Right cardiac atrium (tissue), 5 donors: ENCODE measurements at regions not wholly inside any gene's neighbourhood (a gene's known extent, or its start where the extent isn't known, plus 50 kb on each side); places are given as distances from the start of the nearest gene placed in this dataset.

Source experiments
- ATAC-seq, 2 donors: fragments of 200-7000 bp; cut with Tn5 transposase; one replicate each; pipeline versions ENCODE4 v1.8.0 to v1.9.1; 2020; ENCODE audit warnings: moderate library complexity in 2 of 2, mild to moderate bottlenecking in 1 of 2
- DNase-seq, 3 donors: peaks; one replicate each; pipeline ENCODE4 v3.0.0-alpha.2; 2020
- H3K27ac ChIP-seq: one replicate; pipeline ENCODE4 v1.5.1; 2013; ENCODE audit warnings: mild to moderate bottlenecking, low read length, control low read depth, moderate library complexity
- H3K27me3 ChIP-seq: one replicate; pipeline ENCODE4 v1.6.1; 2013; ENCODE audit not compliant: control insufficient read depth, insufficient read depth
- H3K4me1 ChIP-seq: one replicate; pipeline ENCODE4 v1.6.1; 2013; ENCODE audit warnings: low read length; ENCODE audit not compliant: control insufficient read depth, insufficient read depth
- H3K4me3 ChIP-seq: one replicate; pipeline ENCODE4 v1.5.1; 2013; ENCODE audit warnings: low read length, control low read depth
- H3K9me3 ChIP-seq: one replicate; pipeline ENCODE4 v1.6.1; 2013; ENCODE audit warnings: low read length; ENCODE audit not compliant: control insufficient read depth
- WGBS: extraction: QIAGEN DNeasy Blood & Tissue Kit; methylation state at CpG from one replicate; pipeline ENCODE4 v1.1.7; 2013; 5-methylcytosine and 5-hydroxymethylcytosine counted together
- intact Hi-C, 4 donors: fragments of 100-400 bp; cut with DNase I; formaldehyde crosslinking; loops; one replicate each; pipeline versions ENCODE4 v1.11.0 to v1.14.0; 2022 to 2023
- donor health status: healthy with polysubstance abuse.
- donor health status: DM: no; HTN: yes; CAD: no.
- donor health status: DM: no; HTN: no; CAD: no.
- donor health status: DM: no; HTN: yes; CAD: no; lungs with severe emphysema.
- donor health status: DM: yes; HTN: yes; CAD: no.

GRCh38 chr1:198472997-198473396, 67.5 kb downstream of the ATP6V1G3 start:
- Histone ChIP-seq H3K4me3 (no peak overlapping the region), H3K9me3 (no peaks in the 10 kb centered on the region), H3K27ac (no peak overlapping the region), H3K27me3 (no peaks in the 10 kb centered on the region), H3K4me1 (no peaks in the 10 kb centered on the region)
- intact Hi-C loops, result no loop called here
- no peak for DNase-seq
- WGBS, result 86% methylated on average over 2 of the region's 2 CpGs
- no peak for ATAC-seq

GRCh38 chr1:198472119-198472518, 68.4 kb downstream of the ATP6V1G3 start:
- Histone ChIP-seq H3K27me3 (no peaks in the 10 kb centered on the region), H3K27ac (no peak overlapping the region), H3K9me3 (no peaks in the 10 kb centered on the region), H3K4me1 (no peaks in the 10 kb centered on the region), H3K4me3 (no peak overlapping the region)
- intact Hi-C loops, result no loop called here
- DNase-seq (no peak), ATAC-seq (no peak)
- WGBS, result 76% methylated on average over 1 of the region's 1 CpG

GRCh38 chr1:198467907-198468306, 72.6 kb downstream of the ATP6V1G3 start:
- WGBS, result 97% methylated on average over 2 of the region's 2 CpGs
- H3K27ac ChIP-seq, result no peak overlapping the region
- no peak overlapping the region for H3K4me3 ChIP-seq
- ATAC-seq (no peak), DNase-seq (no peak)
- no peaks in the 10 kb centered on the region for H3K9me3 ChIP-seq
- no peaks in the 10 kb centered on the region for H3K27me3 ChIP-seq
- intact Hi-C loops, result loop anchor here in 3 of 4 donors (5.0 to 10.0 kb wide), 4 partner anchors 373 to 396 kb away; no protein-coding TSS in a partner anchor
- no peaks in the 10 kb centered on the region for H3K4me1 ChIP-seq

GRCh38 chr1:198467342-198467741, 73.1 kb downstream of the ATP6V1G3 start:
- Histone ChIP-seq H3K9me3 (no peaks in the 10 kb centered on the region), H3K27me3 (no peaks in the 10 kb centered on the region), H3K4me3 (no peak overlapping the region), H3K4me1 (no peaks in the 10 kb centered on the region), H3K27ac (no peak overlapping the region)
- DNase-seq (no peak), ATAC-seq (no peak)
- intact Hi-C loops, result loop anchor here in 3 of 4 donors (5.0 to 10.0 kb wide), 4 partner anchors 373 to 395 kb away; no protein-coding TSS in a partner anchor
- 82% methylated on average over 2 of the region's 2 CpGs for WGBS

GRCh38 chr1:198465201-198466144, 75.0 kb downstream of the ATP6V1G3 start:
- H3K4me1 ChIP-seq, result no peaks in the 10 kb centered on the region
- WGBS, result 36% methylated on average over 3 of the region's 3 CpGs
- H3K9me3 ChIP-seq, result no peaks in the 10 kb centered on the region
- intact Hi-C loops, result loop anchor here in 3 of 4 donors (5.0 to 10.0 kb wide), 4 partner anchors 371 to 393 kb away; no protein-coding TSS in a partner anchor
- no peaks in the 10 kb centered on the region for H3K27me3 ChIP-seq
- H3K27ac ChIP-seq, result no peak overlapping the region
- DNase-seq (no peak), ATAC-seq (peak; percentile 56 to 57)
- H3K4me3 ChIP-seq, result no peak overlapping the region

GRCh38 chr1:198463709-198464108, 76.8 kb downstream of the ATP6V1G3 start:
- no peak overlapping the region for H3K4me3 ChIP-seq
- DNase-seq (no peak), ATAC-seq (no peak)
- no peaks in the 10 kb centered on the region for H3K27me3 ChIP-seq
- H3K27ac ChIP-seq, result no peak overlapping the region
- intact Hi-C loops, result loop anchor here in 2 of 4 donors (10.0 kb wide), 2 partner anchors 369 to 379 kb away; no protein-coding TSS in a partner anchor
- H3K9me3 ChIP-seq, result no peaks in the 10 kb centered on the region
- no peaks in the 10 kb centered on the region for H3K4me1 ChIP-seq

GRCh38 chr1:198462365-198463019, 78.0 kb downstream of the ATP6V1G3 start:
- no peaks in the 10 kb centered on the region for H3K4me1 ChIP-seq
- no peaks in the 10 kb centered on the region for H3K27me3 ChIP-seq
- WGBS, result 89% methylated on average over 1 of the region's 1 CpG
- ATAC-seq (no peak), DNase-seq (no peak)
- H3K4me3 ChIP-seq, result no peak overlapping the region
- intact Hi-C loops, result loop anchor here in 2 of 4 donors (10.0 kb wide), 2 partner anchors 368 to 378 kb away; no protein-coding TSS in a partner anchor
- H3K27ac ChIP-seq, result no peak overlapping the region
- no peaks in the 10 kb centered on the region for H3K9me3 ChIP-seq

GRCh38 chr1:198455966-198456365, 84.5 kb downstream of the ATP6V1G3 start:
- DNase-seq (no peak), ATAC-seq (no peak)
- Histone ChIP-seq H3K27me3 (no peaks in the 10 kb centered on the region), H3K27ac (no peak overlapping the region), H3K4me3 (no peak overlapping the region), H3K4me1 (no peaks in the 10 kb centered on the region), H3K9me3 (no peaks in the 10 kb centered on the region)
- intact Hi-C loops, result no loop called here
- 81% methylated on average over 3 of the region's 3 CpGs for WGBS

GRCh38 chr1:198449727-198450433, 90.6 kb downstream of the ATP6V1G3 start:
- H3K9me3 ChIP-seq, result no peaks in the 10 kb centered on the region
- intact Hi-C loops, result no loop called here
- no peaks in the 10 kb centered on the region for H3K4me1 ChIP-seq
- H3K27me3 ChIP-seq, result no peaks in the 10 kb centered on the region
- no peak overlapping the region for H3K27ac ChIP-seq
- H3K4me3 ChIP-seq, result no peak overlapping the region
- no peak for ATAC-seq
- 47% methylated on average over 3 of the region's 3 CpGs for WGBS
- DNase-seq, result no peak

GRCh38 chr1:198449261-198449660, 91.2 kb downstream of the ATP6V1G3 start:
- Histone ChIP-seq H3K27ac (no peak overlapping the region), H3K9me3 (no peaks in the 10 kb centered on the region), H3K4me1 (no peaks in the 10 kb centered on the region), H3K4me3 (no peak overlapping the region), H3K27me3 (no peaks in the 10 kb centered on the region)
- DNase-seq (no peak), ATAC-seq (no peak)
- intact Hi-C loops, result no loop called here

GRCh38 chr1:198447468-198447867, 93.0 kb downstream of the ATP6V1G3 start:
- Histone ChIP-seq H3K27ac (no peak overlapping the region), H3K27me3 (no peaks in the 10 kb centered on the region), H3K9me3 (no peaks in the 10 kb centered on the region), H3K4me3 (no peak overlapping the region), H3K4me1 (no peaks in the 10 kb centered on the region)
- DNase-seq (no peak), ATAC-seq (no peak)
- 75% methylated on average over 1 of the region's 1 CpG for WGBS
- intact Hi-C loops, result no loop called here
